ENCODE measurements at regions not wholly inside any gene's neighbourhood (a gene's known extent, or its start where the extent isn't known, plus 50 kb on each side); places are given as distances from the start of the nearest gene placed in this dataset.

DNA sequence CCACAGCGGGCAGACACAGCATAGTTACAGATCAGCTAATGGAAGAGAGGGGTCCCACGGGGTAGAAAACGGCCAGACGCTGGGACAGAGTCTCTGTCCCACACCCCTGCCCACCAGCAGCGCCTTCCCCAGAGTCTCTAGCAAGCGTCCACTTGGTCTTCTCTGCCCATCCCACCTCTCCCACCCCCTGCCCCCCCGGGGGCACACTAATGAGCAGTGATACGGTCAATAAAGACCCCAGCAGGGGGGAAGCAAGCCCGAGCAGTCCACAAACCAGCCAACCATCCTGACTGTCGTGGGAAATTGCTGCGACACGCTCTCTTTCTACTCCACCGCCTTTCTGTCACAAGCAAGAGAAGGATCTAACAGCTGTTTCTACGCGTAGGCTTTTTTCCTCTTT, 374.7 kb downstream of the NPHP4 start:
- Histone ChIP-seq H3K9me2 (ENCODE audit: insufficient read depth) (no peaks in the 10 kb centered on the region), H3K27me3 (ENCODE audit: insufficient read depth, low read length) (peaks cover 13% of the 10 kb centered on the region; the same call in 1 of the 2 replicates), H3K4me2 (ENCODE audit: low read length) (no peak overlapping the region), H3K4me1 (ENCODE audit: control insufficient read depth in 1 of 2, insufficient read depth in 2 of 2, low read length in 2 of 2) (peaks cover 0 to 2% of the 10 kb centered on the region in 2 experiments; a peak in 2 of 4 replicates), H3K9me3 (ENCODE audit: control insufficient read depth in 1 of 2, insufficient read depth in 1 of 2, low read depth in 1 of 2, low read length in 2 of 2) (no peaks in the 10 kb centered on the region), H4K20me1 (ENCODE audit: insufficient read depth) (no peaks in the 10 kb centered on the region), H3K27ac (ENCODE audit: low read depth, low read length) (no peak overlapping the region), H3K36me3 (ENCODE audit: control insufficient read depth in 1 of 2, insufficient read depth in 2 of 2, low read length in 2 of 2) (no peaks in the 10 kb centered on the region), H3K4me3 (replicated peaks in 1 of 2; ENCODE audit: low read depth in 1 of 2, low read length in 2 of 2) (no peak overlapping the region), H2AFZ (ENCODE audit: low read depth, low read length, poor library complexity, severe bottlenecking) (no peak overlapping the region), H3K79me2 (ENCODE audit: insufficient read depth, low read length) (no peaks in the 10 kb centered on the region), H3K9ac (ENCODE audit: low read length) (no peak overlapping the region)
- POLR2A ChIA-PET, result no interaction called here
- no TSS peak for BruUV-seq (replicated peaks)
- CTCF ChIA-PET, result no interaction called here
- no peak for ATAC-seq
- TF ChIP-seq CEBPB (IDR thresholded peaks at IDR 0.05; ENCODE audit: low read depth) (no peak), EGR1 (IDR thresholded peaks at IDR 0.05; ENCODE audit: low read depth) (no peak), SRF (IDR thresholded peaks at IDR 0.05; ENCODE audit: low read depth) (no peak), EZH2phosphoT487 (IDR thresholded peaks at IDR 0.05; ENCODE audit: borderline replicate concordance) (no peak), FOSL1 (IDR thresholded peaks at IDR 0.05; ENCODE audit: low read depth) (no peak), MAX (IDR thresholded peaks at IDR 0.05) (no peak)
- no peak for DNase-seq (ENCODE audit: low read depth, low spot score)
- intact Hi-C loops (cut with micrococcal nuclease), result no loop called here
- RAD21 ChIA-PET (ENCODE audit: low non-redundant PET in 1 of 2, low total read pairs in 2 of 2, uncharacterized antibody in 2 of 2, unreplicated experiment in 2 of 2), result no interaction called here

DNA sequence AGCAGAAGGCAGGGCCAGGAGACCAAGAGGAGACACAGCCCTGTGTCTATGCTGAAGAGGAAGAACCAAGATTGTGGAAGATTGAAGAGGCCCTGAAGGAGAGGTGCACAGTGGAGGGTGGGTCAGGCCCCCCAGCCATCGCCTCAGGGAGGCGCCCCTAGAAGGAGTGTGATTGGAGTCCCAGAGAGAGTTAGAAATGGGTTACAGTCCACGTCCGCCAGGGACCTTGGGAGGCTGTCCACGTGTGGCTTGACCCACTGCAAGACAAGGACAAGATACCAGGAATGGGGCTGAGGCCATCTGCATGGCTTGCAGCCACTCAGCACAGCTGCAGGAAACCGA, 375.1 kb downstream of the NPHP4 start:
- Histone ChIP-seq H3K9ac (ENCODE audit: low read length) (no peak overlapping the region), H3K36me3 (ENCODE audit: control insufficient read depth in 1 of 2, insufficient read depth in 2 of 2, low read length in 2 of 2) (no peaks in the 10 kb centered on the region), H3K4me2 (ENCODE audit: low read length) (no peak overlapping the region), H3K4me3 (replicated peaks in 1 of 2; ENCODE audit: low read depth in 1 of 2, low read length in 2 of 2) (no peak overlapping the region), H3K27me3 (ENCODE audit: insufficient read depth, low read length) (peaks cover 13% of the 10 kb centered on the region; the same call in 1 of the 2 replicates), H3K27ac (ENCODE audit: low read depth, low read length) (no peak overlapping the region), H2AFZ (ENCODE audit: low read depth, low read length, poor library complexity, severe bottlenecking) (no peak overlapping the region), H3K79me2 (ENCODE audit: insufficient read depth, low read length) (no peaks in the 10 kb centered on the region), H3K4me1 (ENCODE audit: control insufficient read depth in 1 of 2, insufficient read depth in 2 of 2, low read length in 2 of 2) (peaks cover 0 to 6% of the 10 kb centered on the region in 2 experiments; a peak in 2 of 4 replicates), H3K9me2 (ENCODE audit: insufficient read depth) (no peaks in the 10 kb centered on the region), H3K9me3 (ENCODE audit: control insufficient read depth in 1 of 2, insufficient read depth in 1 of 2, low read depth in 1 of 2, low read length in 2 of 2) (no peaks in the 10 kb centered on the region), H4K20me1 (ENCODE audit: insufficient read depth) (no peaks in the 10 kb centered on the region)
- intact Hi-C loops (cut with micrococcal nuclease), result no loop called here
- BruUV-seq (replicated peaks), result no TSS peak
- ATAC-seq, result no peak
- DNase-seq (ENCODE audit: low read depth, low spot score), result no peak
- TF ChIP-seq, protein P1, sequence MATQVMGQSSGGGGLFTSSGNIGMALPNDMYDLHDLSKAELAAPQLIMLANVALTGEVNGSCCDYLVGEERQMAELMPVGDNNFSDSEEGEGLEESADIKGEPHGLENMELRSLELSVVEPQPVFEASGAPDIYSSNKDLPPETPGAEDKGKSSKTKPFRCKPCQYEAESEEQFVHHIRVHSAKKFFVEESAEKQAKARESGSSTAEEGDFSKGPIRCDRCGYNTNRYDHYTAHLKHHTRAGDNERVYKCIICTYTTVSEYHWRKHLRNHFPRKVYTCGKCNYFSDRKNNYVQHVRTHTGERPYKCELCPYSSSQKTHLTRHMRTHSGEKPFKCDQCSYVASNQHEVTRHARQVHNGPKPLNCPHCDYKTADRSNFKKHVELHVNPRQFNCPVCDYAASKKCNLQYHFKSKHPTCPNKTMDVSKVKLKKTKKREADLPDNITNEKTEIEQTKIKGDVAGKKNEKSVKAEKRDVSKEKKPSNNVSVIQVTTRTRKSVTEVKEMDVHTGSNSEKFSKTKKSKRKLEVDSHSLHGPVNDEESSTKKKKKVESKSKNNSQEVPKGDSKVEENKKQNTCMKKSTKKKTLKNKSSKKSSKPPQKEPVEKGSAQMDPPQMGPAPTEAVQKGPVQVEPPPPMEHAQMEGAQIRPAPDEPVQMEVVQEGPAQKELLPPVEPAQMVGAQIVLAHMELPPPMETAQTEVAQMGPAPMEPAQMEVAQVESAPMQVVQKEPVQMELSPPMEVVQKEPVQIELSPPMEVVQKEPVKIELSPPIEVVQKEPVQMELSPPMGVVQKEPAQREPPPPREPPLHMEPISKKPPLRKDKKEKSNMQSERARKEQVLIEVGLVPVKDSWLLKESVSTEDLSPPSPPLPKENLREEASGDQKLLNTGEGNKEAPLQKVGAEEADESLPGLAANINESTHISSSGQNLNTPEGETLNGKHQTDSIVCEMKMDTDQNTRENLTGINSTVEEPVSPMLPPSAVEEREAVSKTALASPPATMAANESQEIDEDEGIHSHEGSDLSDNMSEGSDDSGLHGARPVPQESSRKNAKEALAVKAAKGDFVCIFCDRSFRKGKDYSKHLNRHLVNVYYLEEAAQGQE (IDR thresholded peaks at IDR 0.05; ENCODE audit: low read depth), result no peak
- no peak for TF ChIP-seq ATF3 (IDR thresholded peaks at IDR 0.05)
- TF ChIP-seq RAD21 (IDR thresholded peaks at IDR 0.05; ENCODE audit: low read depth), result no peak
- no peak for TF ChIP-seq ZNF274 (IDR thresholded peaks at IDR 0.05; ENCODE audit: low read depth, low read length)
- TF ChIP-seq TCF7L2 (IDR thresholded peaks at IDR 0.05; ENCODE audit: borderline replicate concordance, extremely low read depth, insufficient read depth, insufficient read length), result no peak
- no peak for TF ChIP-seq JUND (IDR thresholded peaks at IDR 0.05)
- TF ChIP-seq, protein P2, sequence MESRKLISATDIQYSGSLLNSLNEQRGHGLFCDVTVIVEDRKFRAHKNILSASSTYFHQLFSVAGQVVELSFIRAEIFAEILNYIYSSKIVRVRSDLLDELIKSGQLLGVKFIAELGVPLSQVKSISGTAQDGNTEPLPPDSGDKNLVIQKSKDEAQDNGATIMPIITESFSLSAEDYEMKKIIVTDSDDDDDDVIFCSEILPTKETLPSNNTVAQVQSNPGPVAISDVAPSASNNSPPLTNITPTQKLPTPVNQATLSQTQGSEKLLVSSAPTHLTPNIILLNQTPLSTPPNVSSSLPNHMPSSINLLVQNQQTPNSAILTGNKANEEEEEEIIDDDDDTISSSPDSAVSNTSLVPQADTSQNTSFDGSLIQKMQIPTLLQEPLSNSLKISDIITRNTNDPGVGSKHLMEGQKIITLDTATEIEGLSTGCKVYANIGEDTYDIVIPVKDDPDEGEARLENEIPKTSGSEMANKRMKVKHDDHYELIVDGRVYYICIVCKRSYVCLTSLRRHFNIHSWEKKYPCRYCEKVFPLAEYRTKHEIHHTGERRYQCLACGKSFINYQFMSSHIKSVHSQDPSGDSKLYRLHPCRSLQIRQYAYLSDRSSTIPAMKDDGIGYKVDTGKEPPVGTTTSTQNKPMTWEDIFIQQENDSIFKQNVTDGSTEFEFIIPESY (IDR thresholded peaks at IDR 0.05; ENCODE audit: extremely low read depth, insufficient replicate concordance, low read length), result no peak
- no peak for TF ChIP-seq EZH2 (IDR thresholded peaks at IDR 0.05)
- no peak for TF ChIP-seq YY1 (IDR thresholded peaks at IDR 0.05; ENCODE audit: extremely low read depth, insufficient replicate concordance, low read depth, low read length)
- TF ChIP-seq CEBPB (IDR thresholded peaks at IDR 0.05; ENCODE audit: low read depth), result no peak
- no peak for TF ChIP-seq EGR1 (IDR thresholded peaks at IDR 0.05; ENCODE audit: low read depth)
- no peak for TF ChIP-seq ZFX (IDR thresholded peaks at IDR 0.05)
- TF ChIP-seq MAX (IDR thresholded peaks at IDR 0.05), result no peak
- ChIA-PET POLR2A (no interaction called here), CTCF (no interaction called here), RAD21 (ENCODE audit: low non-redundant PET in 1 of 2, low total read pairs in 2 of 2, uncharacterized antibody in 2 of 2, unreplicated experiment in 2 of 2) (no interaction called here)

All from HCT116 (cell line).